Suppressor macrophage (primary cell): ENCODE measurements at regions not wholly inside any gene's neighbourhood (a gene's known extent, or its start where the extent isn't known, plus 50 kb on each side); places are given as distances from the start of the nearest gene placed in this dataset.

Source experiments
- DNase-seq, 4 experiments: peaks; one replicate each; pipeline ENCODE4 v3.0.0-alpha.2; 2020 to 2022

DNA sequence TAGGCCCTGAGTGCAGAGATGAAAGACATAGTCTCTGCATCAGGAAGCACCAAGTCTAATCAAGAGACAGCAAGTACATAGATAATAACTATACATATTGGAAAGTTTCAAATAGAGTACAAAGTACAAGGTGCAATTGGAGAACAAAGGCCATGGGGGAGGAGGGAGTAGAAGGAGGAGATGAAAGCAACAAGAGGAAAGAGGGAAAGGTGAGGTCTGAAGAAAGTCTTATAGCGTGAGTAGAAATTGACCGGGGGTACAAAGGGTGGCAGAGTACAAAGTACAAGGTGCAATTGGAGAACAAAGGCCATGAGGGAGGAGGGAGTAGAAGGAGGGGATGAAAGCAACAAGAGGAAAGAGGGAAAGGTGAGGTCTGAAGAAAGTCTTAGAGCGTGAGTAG lies 244.2 kb upstream of the JUN start:
- DNase-seq = no peak

DNA sequence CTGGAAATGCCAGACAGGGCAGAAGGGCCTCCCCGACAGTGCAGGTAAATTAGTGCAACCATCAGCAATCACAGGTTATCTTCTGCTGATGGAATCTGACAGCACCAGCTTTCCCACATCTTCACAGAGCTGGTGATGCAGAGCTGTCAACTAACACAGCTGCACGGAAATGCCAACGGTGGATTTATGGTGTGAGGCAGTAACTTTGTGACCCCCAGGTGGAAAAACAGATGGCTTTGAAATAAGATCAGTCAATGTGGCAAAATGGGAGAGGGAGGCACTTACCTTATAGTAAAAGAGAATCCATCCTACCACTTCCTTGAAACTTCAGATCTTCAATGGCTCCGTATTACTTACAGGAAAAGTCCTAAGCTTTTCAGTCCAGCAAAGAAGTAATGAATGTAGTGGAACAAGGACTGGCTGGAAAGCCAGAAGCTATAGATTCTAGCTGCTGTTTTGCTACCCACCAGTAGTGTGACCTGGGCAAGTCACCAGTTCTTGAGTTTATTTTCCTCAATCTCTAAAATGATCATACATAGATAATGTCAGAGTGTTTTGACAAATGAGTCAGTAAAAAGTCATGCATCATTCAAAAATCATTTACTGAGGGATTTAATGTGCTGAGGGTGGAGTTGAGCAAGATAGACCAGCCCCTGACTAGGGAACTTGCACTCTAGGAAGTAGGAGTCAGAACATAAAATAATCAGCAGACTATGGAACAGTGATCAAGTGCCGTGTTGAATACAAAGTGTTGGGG lies 245.7 kb upstream of the JUN start:
- DNase-seq = peak; percentile 44 to 85 (median 64)

DNA sequence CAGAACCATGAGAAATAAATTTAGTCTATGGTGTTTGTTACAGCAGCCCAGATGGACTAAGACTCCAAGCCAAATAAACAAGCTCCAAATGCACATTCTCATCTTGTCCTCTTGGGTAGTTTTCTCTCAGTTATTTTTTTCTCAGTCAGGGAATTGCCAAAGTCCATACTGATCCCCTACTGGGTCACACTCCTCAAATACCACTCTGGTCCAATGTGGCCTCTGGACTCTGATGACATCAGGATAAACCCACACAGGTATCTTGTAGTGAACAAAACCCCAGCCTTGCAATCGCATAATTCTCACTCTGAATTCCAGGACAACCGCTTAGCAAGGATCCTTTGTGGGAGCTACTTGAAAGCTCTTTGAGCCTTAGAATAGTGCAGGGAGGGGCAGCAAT lies 248.4 kb upstream of the JUN start:
- DNase-seq = no peak

DNA sequence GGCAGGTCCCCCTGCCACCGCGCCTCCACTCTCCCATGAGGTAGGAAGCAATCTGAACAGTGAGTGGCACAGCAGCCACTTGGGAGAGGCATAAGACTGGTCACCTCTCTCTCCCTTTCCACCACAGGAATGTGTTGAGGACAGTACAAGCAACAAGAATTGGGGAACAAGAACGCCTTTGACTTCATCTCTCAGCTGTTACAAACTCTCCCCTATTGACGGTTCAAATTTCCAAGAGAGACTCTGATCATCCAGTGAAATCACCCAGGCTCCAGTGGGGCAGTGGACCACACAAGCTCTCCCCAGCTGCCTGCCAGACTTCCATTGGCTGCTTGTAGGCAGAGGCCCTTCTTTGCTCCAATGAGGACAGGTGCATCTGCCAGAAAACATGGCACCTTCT lies 249.9 kb upstream of the JUN start:
- DNase-seq = no peak

- DNase-seq = no peak
Measured at GRCh38 chr1:59034925-59035324, 251.1 kb upstream of the JUN start.

DNA sequence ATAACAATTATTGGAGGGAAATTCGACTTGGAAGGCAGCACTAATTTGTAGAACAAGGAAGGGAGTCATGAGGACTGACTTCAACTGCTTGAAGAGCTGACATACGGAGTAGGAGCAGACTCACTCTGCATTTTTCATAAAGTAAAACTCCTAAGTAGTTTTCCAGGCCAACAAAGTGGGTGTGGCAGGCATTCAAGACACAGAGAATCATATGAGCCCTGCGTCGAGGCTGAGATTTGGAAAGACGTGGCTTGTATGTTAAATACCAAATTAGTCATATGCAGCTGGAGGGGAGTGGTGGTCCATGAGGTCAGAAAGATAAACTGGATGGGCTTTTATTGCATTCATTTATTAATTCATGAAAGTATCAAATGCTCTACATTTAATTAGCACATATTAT lies 255.7 kb upstream of the JUN start:
- no peak for DNase-seq

- no peak for DNase-seq
Measured at GRCh38 chr1:59040486-59040885, 256.4 kb upstream of the FGGY start.

DNA sequence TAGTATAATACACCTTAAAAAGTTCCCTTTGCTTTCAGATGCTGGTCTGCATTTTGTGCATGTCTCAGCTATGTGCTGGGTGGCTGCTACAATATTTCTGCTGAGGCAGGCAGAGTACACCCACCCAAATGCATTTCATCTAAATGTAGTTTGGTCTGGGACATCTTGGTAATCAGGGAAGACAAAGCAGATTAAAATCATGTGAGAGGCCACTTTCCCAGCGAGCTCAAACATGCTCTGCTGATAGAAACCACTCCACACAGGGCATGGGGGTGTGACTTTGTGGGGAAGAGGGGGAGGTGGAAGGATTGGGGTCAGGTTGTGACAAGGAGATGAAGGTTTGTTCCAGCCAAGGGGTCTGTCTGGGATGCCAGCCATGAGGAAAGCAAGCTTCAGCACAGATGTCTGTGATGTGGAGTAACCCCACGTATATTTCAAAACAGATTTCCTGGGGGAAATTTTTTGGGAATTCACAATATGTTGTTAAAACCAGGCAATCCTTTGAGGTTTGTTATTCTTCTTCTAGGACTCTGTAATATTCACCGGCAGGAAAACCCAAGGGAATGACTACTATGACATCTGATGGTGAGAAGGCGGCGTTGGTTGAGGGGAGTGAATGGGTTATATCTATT lies 255.1 kb upstream of the FGGY start:
- DNase-seq = peak in 2 of 4 experiments; percentile 20 to 30

DNA sequence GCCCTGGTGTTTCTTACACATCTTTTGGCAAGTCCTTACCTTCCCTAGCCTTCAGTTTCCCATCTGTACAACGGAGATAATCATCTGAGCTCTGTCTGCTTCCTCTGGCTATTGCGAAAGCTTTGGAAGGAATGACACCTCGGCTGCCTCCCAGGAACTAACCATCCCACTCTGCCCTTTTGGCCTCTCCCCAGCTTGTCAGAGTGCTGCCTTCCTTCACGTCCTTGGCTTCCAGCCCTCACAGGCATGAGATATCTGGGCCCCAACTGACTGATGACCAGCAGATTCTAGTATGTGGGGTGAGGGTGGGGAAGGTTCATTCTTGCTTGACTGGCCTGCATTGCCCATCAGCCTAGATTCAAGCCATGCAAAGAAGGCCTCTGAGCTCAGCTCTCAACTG lies 253.1 kb upstream of the FGGY start:
- DNase-seq = peak; percentile 67 to 83 (median 77)

- no peak for DNase-seq
Measured at GRCh38 chr1:59044535-59045121, 252.3 kb upstream of the FGGY start.

DNA sequence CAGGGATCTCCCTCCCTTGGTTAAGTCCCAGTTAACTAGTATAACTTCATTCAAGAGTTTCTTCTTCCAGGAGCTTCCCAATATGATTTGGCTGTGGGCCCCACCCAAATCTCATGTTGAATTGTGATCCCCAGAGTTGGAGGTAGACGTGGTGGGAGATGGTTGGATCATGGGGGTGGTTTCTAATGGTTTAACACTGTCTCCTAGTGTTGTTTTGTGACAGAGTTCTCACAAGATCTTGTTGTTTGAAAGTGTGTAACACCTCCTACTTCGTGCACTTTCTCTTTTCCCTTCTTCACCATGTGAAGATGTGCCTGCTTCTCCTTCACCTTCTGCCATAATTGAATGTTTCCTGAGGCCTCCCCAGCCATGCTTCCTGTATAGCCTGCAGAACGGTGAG lies 251.8 kb upstream of the FGGY start:
- DNase-seq = no peak

GRCh38 chr1:59045636-59046035 lies 251.3 kb upstream of the FGGY start:
- no peak for DNase-seq

DNA sequence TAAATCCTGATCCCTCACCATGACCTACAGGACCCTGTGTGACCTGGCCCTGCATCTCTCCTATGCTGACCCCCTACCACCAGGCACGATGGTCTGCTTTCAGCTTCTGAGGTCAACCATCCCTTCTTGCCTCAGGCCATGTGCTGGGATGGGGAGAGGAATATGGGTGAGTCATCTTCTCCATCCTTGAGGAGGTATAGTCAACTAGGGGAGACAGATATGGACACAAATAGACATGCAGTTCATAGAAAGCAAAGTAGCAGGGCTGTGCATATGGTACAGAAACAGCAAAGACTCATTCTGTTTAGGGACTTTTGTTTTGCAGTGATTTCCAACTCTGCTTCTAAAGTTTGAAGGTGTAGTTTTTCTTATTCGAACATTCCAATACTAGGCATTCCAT lies 250.8 kb upstream of the FGGY start:
- DNase-seq = no peak

DNA sequence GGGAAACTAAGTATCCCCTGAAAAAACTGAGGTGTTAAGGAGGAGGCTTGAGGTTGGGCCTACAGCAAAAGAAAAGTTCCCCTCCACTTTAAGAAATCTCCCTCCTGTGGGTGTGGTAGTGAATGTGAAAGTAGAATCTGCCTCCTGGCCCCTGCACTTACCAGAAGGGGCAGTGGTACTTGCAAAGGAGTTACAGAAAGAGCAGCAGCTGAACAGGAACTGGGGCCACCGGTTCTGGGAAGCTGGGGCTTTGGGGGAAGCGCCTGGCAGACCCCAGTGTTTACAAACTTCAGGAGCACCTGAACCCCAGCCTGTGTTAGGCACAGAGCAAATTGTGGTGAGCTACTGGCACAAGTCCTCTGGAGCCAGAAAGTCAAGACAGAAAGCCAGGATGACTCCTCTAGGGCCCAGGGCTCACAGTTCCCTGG lies 250.2 kb upstream of the FGGY start:
- DNase-seq = peak in 2 of 4 experiments; percentile 31 to 33

DNA sequence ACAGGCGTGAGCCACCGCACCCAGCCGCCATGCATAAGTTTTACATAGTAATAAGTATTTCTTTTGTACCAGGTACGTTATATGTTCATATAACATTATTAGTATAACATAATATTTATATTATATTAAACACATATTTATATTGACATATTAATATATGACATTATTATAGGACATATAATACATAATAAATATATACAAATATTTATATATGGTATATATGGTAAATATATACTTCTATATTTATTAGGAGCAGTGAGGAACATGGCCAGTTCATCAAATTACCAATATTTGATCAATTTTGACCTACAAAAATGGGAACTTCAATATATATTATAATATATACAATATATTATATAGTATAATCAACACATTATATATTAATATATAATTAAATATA lies 245.9 kb upstream of the FGGY start:
- DNase-seq = no peak

- DNase-seq = no peak
Measured at GRCh38 chr1:59052166-59052590, 244.7 kb upstream of the FGGY start.

GRCh38 chr1:59054172-59054571 lies 242.7 kb upstream of the FGGY start:
- no peak for DNase-seq

DNA sequence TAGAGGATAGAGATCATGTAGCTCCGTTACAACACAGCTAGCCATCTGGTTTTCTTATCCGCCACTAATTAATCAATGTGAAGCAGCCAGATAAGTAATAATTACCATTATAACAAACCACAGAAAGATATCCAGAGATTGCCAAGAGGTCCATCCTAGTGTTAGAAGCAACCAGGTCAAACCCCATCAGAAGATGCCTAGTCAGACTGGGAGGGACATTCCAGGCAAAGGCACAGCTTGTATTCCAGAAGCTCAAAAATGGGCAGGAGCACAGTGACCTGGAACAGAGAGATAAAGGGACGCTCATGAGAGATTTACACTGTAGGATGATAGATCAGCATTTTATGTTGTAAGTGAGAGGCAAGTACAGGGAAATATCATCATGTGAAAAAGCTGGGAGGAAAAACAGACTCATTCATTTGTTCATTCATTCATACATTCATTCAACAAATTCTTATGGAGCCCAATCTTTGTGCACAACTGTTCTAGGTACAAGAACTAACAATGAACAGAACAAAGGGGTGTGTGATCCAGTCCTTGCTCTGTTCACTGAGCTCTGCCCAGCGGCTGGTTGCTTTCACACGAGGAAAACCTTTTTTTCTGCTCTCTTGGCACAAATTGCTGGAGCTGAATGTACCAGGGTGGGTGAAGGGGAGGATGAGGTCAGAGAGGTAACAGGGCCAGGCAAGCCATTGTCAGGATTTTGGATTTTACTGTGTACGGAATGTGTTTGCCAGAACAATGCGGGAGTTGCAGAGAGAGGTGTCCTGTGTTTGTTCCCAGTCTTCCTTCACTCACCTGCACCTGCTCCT lies 240.8 kb upstream of the FGGY start:
- DNase-seq = no peak

GRCh38 chr1:59057211-59057694 lies 239.6 kb upstream of the FGGY start:
- DNase-seq = peak in 3 of 4 experiments; percentile 50 to 67 (median 56)

DNA sequence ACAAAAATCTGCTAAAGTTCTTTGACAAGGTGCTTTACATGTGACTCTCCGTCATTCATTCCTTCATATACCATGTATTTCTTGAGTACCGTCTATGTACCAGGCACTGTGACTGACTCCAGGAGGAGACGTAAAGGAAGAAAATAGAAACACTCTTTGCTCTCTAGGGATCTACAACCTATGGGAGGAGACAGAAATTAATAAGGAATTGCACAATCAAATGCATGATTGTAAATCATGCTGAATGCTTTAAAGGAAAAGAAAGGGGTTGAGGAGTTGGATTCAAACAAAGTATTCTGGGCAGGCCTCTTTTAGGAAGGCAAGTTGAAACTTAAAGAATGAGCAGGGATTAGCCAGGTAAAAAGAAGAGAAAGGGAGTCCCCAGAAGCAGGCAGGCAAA lies 239.1 kb upstream of the FGGY start:
- no peak for DNase-seq

- DNase-seq = no peak
Measured at GRCh38 chr1:59058665-59059439, 238.0 kb upstream of the FGGY start.

DNA sequence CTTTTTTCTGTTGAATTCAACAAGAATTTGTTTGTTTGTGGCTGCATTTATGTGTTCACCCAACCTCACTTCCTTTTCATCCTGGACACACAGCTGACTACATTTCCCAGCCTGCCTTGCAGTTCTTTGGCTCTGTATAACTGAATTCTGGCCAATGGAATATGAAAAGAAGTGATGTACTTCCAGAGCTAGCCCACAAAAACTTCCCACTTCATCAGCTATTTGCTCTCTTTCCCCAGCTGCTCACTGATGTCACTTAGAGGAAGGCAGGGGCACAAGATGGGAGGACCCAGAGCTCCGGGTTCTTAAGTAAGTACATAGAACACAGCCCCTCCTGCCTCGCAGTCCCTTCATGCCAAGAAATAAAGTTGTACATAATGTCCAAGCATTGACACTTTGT lies 235.0 kb upstream of the FGGY start:
- peak; percentile 56 to 83 (median 70) for DNase-seq
